BLaER1 (cell line): ENCODE measurements at regions not wholly inside any gene's neighbourhood (a gene's known extent, or its start where the extent isn't known, plus 50 kb on each side); places are given as distances from the start of the nearest gene placed in this dataset.

Source experiments
- H3K27ac ChIP-seq: shearing (Covaris generic); formaldehyde crosslinking; 2 replicates; pipeline ENCODE4 v1.8.1; 2022
- H3K27me3 ChIP-seq: shearing (Covaris generic); formaldehyde crosslinking; 2 replicates; pipeline ENCODE4 v1.8.1; 2022
- H3K36me3 ChIP-seq: shearing (Covaris generic); formaldehyde crosslinking; 2 replicates; pipeline ENCODE4 v1.8.1; 2022
- H3K4me1 ChIP-seq: shearing (Covaris generic); formaldehyde crosslinking; 2 replicates; pipeline ENCODE4 v1.8.1; 2022
- H3K4me2 ChIP-seq: shearing (Covaris generic); formaldehyde crosslinking; 2 replicates; pipeline ENCODE4 v1.8.1; 2022
- H3K4me3 ChIP-seq: shearing (Covaris generic); formaldehyde crosslinking; 2 replicates; pipeline ENCODE4 v1.8.1; 2022
- H3K9ac ChIP-seq: shearing (Covaris generic); formaldehyde crosslinking; 2 replicates; pipeline ENCODE4 v1.8.1; 2022
- H3K9me3 ChIP-seq: shearing (Covaris generic); formaldehyde crosslinking; 2 replicates; pipeline ENCODE4 v1.8.1; 2022
- H4K20me1 ChIP-seq: shearing (Covaris generic); formaldehyde crosslinking; 2 replicates; pipeline ENCODE4 v1.8.1; 2022
- Cebpa-rat ChIP-seq: shearing (Covaris generic); IDR thresholded peaks from 2 replicates; pipeline ENCODE4 v1.8.1; 2022

- Histone ChIP-seq H3K4me3 (no peak overlapping the region), H4K20me1 (no peaks in the 10 kb centered on the region), H3K4me2 (no peak overlapping the region), H3K9me3 (no peaks in the 10 kb centered on the region), H3K27me3 (no peaks in the 10 kb centered on the region), H3K36me3 (no peaks in the 10 kb centered on the region), H3K4me1 (no peaks in the 10 kb centered on the region), H3K9ac (no peak overlapping the region), H3K27ac (no peak overlapping the region)
- TF ChIP-seq Cebpa-rat: no peak
These were observed 1155.3 kb upstream of the GJE1 start for GRCh38 chr6:140977403-140977802.

GRCh38 chr6:140976806-140977205 is 1155.9 kb upstream of the GJE1 start:
- no peaks in the 10 kb centered on the region for H3K9me3 ChIP-seq
- TF ChIP-seq Cebpa-rat: no peak
- no peak overlapping the region for H3K4me2 ChIP-seq
- H3K4me3 ChIP-seq: no peak overlapping the region
- no peak overlapping the region for H3K27ac ChIP-seq
- H3K36me3 ChIP-seq: no peaks in the 10 kb centered on the region
- no peak overlapping the region for H3K9ac ChIP-seq
- H3K27me3 ChIP-seq: no peaks in the 10 kb centered on the region
- H3K4me1 ChIP-seq: no peaks in the 10 kb centered on the region
- no peaks in the 10 kb centered on the region for H4K20me1 ChIP-seq

- H3K4me2 ChIP-seq: no peak overlapping the region
These were observed 1162.2 kb upstream of the GJE1 start for GRCh38 chr6:140970485-140970884.

GRCh38 chr6:140968062-140968461 is 1164.7 kb upstream of the GJE1 start:
- Histone ChIP-seq H3K9ac (no peak overlapping the region), H3K9me3 (no peaks in the 10 kb centered on the region), H3K27me3 (no peaks in the 10 kb centered on the region), H4K20me1 (no peaks in the 10 kb centered on the region), H3K27ac (no peak overlapping the region), H3K4me2 (no peak overlapping the region), H3K36me3 (no peaks in the 10 kb centered on the region), H3K4me3 (no peak overlapping the region), H3K4me1 (no peaks in the 10 kb centered on the region)
- no peak for TF ChIP-seq Cebpa-rat

More at GRCh38 chr6:140970485-140970884, 1162.2 kb upstream of the GJE1 start:
- Histone ChIP-seq H3K4me1 (no peaks in the 10 kb centered on the region), H3K36me3 (no peaks in the 10 kb centered on the region), H3K9me3 (no peaks in the 10 kb centered on the region), H3K4me3 (no peak overlapping the region), H3K9ac (no peak overlapping the region), H4K20me1 (no peaks in the 10 kb centered on the region), H3K27me3 (no peaks in the 10 kb centered on the region), H3K27ac (no peak overlapping the region)
- TF ChIP-seq Cebpa-rat: no peak

- Histone ChIP-seq H4K20me1 (no peaks in the 10 kb centered on the region), H3K27ac (no peak overlapping the region), H3K4me1 (no peaks in the 10 kb centered on the region), H3K9me3 (no peaks in the 10 kb centered on the region), H3K4me2 (no peak overlapping the region), H3K9ac (no peak overlapping the region), H3K4me3 (no peak overlapping the region), H3K36me3 (no peaks in the 10 kb centered on the region), H3K27me3 (no peaks in the 10 kb centered on the region)
- no peak for TF ChIP-seq Cebpa-rat
These were observed 1166.0 kb upstream of the GJE1 start for GRCh38 chr6:140966676-140967075.

GRCh38 chr6:140960566-140960965 is 1172.2 kb upstream of the GJE1 start:
- no peaks in the 10 kb centered on the region for H4K20me1 ChIP-seq
- H3K27ac ChIP-seq: no peak overlapping the region
- no peak overlapping the region for H3K4me2 ChIP-seq
- no peaks in the 10 kb centered on the region for H3K27me3 ChIP-seq
- H3K36me3 ChIP-seq: no peaks in the 10 kb centered on the region
- H3K9ac ChIP-seq: no peak overlapping the region
- H3K9me3 ChIP-seq: no peaks in the 10 kb centered on the region
- H3K4me1 ChIP-seq: no peaks in the 10 kb centered on the region
- no peak for TF ChIP-seq Cebpa-rat
- no peak overlapping the region for H3K4me3 ChIP-seq

- no peak for TF ChIP-seq Cebpa-rat
- H3K36me3 ChIP-seq: no peaks in the 10 kb centered on the region
- no peaks in the 10 kb centered on the region for H3K4me1 ChIP-seq
- no peaks in the 10 kb centered on the region for H3K9me3 ChIP-seq
- H3K27ac ChIP-seq: no peak overlapping the region
- no peaks in the 10 kb centered on the region for H4K20me1 ChIP-seq
- H3K4me2 ChIP-seq: no peak overlapping the region
- no peak overlapping the region for H3K4me3 ChIP-seq
- H3K27me3 ChIP-seq: no peaks in the 10 kb centered on the region
- H3K9ac ChIP-seq: no peak overlapping the region
These were observed 1175.3 kb upstream of the GJE1 start for GRCh38 chr6:140957386-140957785.

- no peaks in the 10 kb centered on the region for H3K9me3 ChIP-seq
- no peak overlapping the region for H3K4me3 ChIP-seq
- no peaks in the 10 kb centered on the region for H3K36me3 ChIP-seq
- no peaks in the 10 kb centered on the region for H4K20me1 ChIP-seq
- no peaks in the 10 kb centered on the region for H3K4me1 ChIP-seq
- no peak for TF ChIP-seq Cebpa-rat
- H3K9ac ChIP-seq: no peak overlapping the region
- no peaks in the 10 kb centered on the region for H3K27me3 ChIP-seq
- H3K27ac ChIP-seq: no peak overlapping the region
- no peak overlapping the region for H3K4me2 ChIP-seq
These were observed 1176.0 kb upstream of the GJE1 start for GRCh38 chr6:140956571-140957369.

- Histone ChIP-seq H3K4me1 (no peaks in the 10 kb centered on the region), H3K4me2 (no peak overlapping the region), H3K27me3 (no peaks in the 10 kb centered on the region), H3K27ac (no peak overlapping the region), H4K20me1 (no peaks in the 10 kb centered on the region), H3K9ac (no peak overlapping the region), H3K36me3 (no peaks in the 10 kb centered on the region), H3K4me3 (no peak overlapping the region), H3K9me3 (peaks cover 18% of the 10 kb centered on the region)
- TF ChIP-seq Cebpa-rat: no peak
These were observed 1192.3 kb upstream of the GJE1 start for GRCh38 chr6:140940251-140940925.

- Histone ChIP-seq H4K20me1 (no peaks in the 10 kb centered on the region), H3K4me2 (no peak overlapping the region), H3K9ac (no peak overlapping the region), H3K4me1 (no peaks in the 10 kb centered on the region), H3K9me3 (no peaks in the 10 kb centered on the region), H3K4me3 (no peak overlapping the region), H3K27ac (no peak overlapping the region), H3K36me3 (no peaks in the 10 kb centered on the region), H3K27me3 (no peaks in the 10 kb centered on the region)
- no peak for TF ChIP-seq Cebpa-rat
These were observed 1199.8 kb upstream of the GJE1 start for GRCh38 chr6:140932909-140933308.
